Endometrium (tissue), 2 donors: ENCODE measurements at regions not wholly inside any gene's neighbourhood (a gene's known extent, or its start where the extent isn't known, plus 50 kb on each side); places are given as distances from the start of the nearest gene placed in this dataset.
A peak's percentile ranks its signal among the peaks of the same experiment; 100 is the strongest.

Experiments
- FAIRE-seq: peaks from 2 replicates; lab custom pipeline; 2012; peaks lifted over from hg19 to GRCh38; lab: Jason Lieb, UNC
- donor health status: control.
- donor health status: control.

- no peak for FAIRE-seq
Measured at GRCh38 chr16:66265556-66266141, 100.8 kb upstream of the CDH5 start.

- no peak for FAIRE-seq
Measured at GRCh38 chr16:66265048-66265415, 101.5 kb upstream of the CDH5 start.

DNA sequence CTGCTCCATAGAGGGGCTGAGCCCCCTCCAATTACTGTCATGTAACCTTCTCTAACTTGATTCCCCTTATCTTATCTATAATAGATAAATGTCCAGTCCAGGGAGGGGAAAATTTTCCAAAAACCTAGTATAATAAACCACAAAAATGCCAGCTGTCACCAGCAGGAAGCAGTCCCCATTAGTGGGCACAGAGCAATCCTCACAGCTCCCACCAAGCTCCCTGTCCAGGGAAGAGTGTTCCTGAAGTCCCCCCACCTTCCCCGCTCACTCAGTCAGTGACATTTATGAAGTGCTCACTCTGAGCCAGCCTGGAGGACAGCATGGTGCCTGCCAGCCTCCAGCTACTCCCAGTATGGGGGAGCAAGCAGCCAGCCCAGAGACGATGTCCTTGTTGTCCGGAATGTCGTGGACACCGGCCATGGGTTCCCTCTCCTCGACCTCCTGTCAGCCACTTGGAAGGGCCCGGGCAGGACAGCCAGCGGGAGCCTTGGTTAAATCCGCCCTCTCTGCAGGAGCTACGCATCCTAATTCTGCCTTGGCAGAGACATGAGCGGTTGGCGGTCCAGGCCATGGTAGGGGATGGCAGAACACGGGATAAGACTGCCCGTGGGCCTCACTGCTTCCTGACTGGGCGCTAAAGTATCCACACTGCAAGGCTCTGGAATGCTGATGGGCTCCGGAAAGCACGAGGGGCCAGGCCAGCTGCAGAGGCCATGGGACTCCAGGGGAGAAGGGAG lies 102.0 kb upstream of the CDH5 start:
- FAIRE-seq: no peak

DNA sequence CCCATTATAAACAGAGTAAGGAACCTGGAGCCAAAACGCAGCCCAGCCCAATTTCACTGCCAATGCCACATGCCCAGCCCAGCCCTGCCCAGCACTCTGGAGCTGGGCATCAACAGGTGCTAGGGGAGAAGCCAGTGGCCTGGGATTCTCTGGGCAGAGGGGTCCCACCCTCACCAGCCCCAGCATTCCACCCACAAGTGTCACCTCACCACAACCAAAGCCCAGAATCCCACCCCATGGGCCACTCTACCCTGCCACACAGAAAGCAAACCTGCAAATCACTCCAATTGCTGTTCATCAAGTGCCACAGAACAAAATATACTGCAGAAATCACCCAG lies 102.5 kb upstream of the CDH5 start:
- no peak for FAIRE-seq

- no peak for FAIRE-seq
Measured at GRCh38 chr16:66263168-66263972, 103.1 kb upstream of the CDH5 start.

DNA sequence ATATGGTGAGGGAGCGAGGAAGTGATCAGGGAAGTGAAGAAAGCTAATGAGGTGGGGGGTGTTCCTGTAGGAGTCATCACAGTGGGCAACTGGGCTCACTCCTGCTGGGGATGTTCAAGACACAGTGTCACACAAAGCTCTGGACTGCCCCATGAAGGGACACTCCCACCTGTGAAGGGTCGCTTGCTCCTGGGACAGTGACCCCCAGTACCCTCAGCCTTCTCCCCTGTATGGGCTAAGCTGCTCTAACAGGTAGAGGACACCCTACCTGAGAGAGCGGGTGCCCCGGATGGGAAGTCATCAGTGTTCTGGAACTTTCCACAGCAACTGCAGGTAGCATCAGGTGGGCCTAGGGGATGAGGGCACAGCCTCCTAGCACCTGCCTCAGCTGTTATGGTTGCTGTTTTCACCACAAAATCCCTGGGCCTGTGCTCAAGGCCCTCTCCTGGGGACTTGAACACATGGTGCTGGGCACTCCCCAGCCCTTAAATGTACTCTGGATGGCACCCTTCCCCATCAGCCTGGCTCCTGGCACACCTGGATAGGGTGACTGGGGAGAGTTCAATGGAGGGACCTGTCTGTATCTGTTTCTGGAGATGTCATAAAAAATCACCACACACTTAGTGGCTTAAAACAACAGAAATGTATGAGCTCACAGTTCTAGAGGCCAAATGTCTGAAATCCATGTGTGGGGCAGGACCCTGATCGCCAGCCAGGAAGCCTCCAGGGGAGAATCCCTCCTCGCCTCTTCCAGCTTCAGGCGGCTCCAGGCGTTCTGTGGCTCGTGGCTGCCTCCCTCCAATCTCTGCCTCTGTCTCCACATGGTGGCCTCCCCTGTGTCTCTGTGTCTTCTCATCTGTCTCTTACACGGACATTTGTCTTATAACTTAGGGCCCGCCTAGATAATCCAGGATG lies 104.0 kb upstream of the CDH5 start:
- FAIRE-seq: peak; percentile 94

DNA sequence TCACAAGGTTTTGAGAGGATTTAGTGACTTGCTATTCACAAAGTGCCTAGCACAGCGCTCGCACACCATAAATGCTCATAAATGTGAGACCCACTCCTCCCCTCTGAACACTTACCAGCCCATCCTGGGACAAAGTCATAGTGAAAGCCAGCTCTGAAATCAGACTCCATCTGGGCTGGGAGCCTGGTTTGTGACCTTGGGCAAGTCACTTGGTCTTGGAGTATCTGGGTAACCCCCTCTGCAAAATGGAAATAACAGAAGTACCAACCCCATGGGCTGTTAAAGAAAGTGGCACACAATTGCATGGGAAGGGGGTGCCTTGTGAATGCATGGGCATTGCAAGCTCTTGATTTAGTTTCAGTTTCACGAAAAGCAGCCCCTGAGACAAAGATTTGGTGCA lies 104.7 kb upstream of the CDH5 start:
- FAIRE-seq: no peak

DNA sequence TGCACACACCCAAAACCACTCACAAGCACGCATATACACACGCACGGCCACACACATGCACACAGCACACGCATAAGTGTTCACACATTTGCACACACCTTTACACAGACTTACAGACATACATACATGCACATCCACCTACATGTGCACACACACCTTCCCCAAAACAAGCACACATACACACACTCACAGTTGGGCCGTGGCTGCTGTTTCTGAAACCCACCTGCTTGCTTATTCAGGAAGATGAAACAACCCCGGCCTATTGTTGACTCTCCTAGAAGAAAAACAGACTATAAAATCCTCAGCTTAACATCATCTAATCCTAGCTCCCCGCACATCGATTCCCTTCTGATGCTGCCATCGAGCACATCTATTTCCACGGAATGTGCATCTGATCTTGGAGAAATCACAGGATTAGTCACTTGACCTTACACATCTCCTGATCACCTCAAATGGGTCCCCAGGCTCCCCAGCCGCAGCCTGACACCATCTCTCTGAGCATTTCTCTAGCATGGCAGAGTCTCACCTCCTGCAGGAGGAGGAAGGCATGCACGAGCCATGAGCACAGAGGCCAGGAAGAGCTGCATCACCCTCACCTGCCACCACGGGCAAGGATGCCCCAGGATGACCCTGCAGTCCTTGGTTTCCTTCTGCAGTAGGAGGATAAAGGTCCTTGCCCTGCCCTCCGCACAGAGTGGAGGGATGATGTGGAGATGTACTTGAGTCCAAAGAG lies 105.8 kb upstream of the CDH5 start:
- FAIRE-seq: no peak

GRCh38 chr16:66258916-66259845 lies 107.3 kb upstream of the CDH5 start:
- FAIRE-seq: no peak

GRCh38 chr16:66256919-66257318 lies 109.6 kb upstream of the CDH5 start:
- FAIRE-seq: no peak

DNA sequence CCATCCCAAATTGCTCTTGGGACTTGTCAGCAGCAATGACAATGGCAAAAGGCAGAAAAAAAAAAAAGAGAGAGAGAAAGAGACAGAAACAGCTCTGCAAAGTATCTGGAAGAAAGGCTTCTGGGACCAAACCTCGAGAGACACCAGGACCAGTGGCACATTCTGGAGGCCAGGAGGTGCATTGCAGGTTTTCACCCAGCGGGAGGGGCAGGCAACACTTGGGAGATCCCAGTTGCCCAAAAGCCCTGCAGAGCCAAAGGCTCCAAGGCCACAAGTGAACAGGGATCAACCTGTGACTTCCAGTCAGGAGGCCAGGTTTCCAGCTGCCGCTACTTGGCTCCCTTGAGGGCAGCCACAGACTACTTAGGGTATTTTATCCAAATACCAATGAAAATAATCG lies 110.8 kb upstream of the CDH5 start:
- no peak for FAIRE-seq

DNA sequence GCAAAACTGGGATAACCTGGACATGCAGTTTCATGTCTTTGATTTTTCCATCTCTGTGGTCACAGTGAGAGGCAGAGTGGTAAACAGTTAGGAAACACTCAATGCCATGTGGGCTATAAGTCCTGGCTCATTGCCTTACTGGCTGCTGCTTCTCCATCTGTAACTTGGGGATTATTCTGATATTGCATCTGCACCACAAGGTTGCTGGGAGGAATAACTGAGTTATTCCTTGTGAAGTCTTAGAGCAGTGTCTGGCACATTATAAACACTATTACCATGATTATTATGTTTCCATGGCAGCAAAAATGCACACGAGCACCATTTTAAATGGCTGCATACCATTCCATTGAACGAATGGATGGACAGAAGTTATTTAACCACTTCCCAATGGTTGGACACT lies 111.7 kb upstream of the CDH5 start:
- no peak for FAIRE-seq

GRCh38 chr16:66254106-66254505 lies 112.4 kb upstream of the CDH5 start:
- FAIRE-seq: no peak

GRCh38 chr16:66251476-66252160 lies 114.9 kb upstream of the CDH5 start:
- FAIRE-seq: no peak

DNA sequence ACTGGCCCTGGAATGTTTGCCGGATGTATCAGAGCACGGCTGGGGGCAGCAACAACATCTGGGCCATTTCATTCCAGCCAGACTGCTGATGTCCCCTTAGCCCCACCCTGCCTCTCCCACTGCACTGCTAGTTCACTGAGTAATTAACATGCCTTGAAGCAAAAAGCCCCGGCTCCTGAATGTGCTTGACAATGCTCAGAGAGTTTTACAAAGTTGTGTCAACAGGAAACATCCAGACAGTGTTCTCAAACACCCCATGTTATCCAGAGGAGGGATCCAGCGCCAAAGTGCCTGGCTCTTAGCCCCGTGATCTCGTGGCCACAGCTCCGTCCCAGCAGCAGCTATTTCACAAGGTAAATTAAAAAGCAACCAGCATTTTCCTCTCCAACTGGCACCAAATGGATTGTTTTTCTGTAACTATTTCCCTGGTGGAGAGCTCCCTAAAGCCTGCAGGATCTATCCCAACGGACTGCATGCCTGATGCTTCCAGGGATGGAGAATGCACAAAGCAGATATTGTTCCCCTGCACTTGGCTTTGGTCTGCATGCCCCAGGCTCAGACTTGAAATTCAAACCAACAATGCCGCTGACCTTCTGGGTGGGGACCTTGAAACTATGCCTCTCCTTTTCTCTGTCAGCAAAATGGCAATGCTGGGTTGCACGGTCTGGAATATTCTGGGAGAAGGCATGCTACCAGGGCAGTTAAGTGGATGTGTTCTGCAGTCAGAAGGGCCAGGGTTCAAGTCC lies 115.6 kb upstream of the CDH5 start:
- peak; percentile 87 for FAIRE-seq

DNA sequence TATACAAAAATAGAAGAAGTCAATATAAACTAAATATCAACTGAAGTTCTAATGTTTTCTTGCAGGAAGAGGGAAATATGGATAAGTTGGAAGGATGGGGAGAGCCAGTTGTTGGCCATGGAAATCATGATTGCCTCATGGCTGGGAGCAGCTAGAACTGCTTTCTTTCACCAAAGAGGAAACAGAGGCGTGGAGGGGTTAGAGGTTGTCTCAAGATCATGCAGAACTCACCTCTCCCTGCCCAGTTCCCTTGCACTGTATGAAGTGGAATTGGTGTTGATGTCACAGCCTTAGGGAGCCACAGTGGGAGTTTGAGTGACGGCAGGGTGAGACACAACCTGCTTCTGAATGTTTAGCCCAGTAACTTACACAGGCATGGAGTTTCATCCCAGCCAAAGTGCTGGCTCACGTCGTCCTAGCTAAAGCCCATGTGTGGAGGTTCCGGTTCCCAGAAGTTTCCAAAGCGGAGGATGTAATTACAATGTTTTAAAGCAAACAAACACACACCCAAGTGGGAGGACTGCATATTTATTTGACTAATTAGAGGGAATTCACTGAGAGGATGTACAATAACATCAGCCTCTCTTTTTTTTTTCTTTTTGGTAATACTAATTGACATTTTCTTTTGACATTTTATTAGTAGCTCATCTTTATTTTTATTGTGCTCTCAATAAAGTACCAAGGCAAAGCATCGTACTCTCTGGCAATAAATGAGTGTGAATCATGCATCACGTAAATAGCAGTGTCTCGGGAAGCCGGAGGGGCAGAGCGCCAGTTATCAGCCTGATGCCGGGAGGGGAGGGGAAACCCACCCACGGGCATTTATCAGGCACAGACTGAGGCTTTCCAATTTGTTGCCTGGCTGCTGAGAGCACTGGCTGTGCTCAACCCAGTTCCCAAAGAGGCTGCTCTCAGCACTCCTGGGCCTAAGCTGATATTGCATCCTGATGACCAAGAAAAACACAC lies 118.7 kb upstream of the CDH5 start:
- peak; percentile 98 for FAIRE-seq

DNA sequence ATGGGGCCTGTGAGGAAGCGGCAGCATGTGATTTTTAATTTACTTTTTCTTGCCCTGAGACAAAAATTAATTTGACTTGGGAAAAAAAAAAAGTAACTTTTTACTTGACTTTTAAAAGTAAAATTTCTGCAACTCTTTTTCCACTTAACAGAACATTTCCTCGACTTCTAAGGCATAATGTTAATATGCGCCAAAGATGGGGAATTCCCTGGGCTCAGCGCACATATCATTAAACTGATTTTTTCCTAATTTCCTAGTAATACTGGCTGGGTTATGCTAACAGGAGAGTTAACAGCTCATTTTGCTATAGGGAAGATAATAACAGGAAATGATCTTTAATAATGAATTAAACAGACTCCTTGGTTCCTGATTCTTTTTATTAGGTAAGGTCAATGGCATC lies 120.6 kb upstream of the CDH5 start:
- no peak for FAIRE-seq

DNA sequence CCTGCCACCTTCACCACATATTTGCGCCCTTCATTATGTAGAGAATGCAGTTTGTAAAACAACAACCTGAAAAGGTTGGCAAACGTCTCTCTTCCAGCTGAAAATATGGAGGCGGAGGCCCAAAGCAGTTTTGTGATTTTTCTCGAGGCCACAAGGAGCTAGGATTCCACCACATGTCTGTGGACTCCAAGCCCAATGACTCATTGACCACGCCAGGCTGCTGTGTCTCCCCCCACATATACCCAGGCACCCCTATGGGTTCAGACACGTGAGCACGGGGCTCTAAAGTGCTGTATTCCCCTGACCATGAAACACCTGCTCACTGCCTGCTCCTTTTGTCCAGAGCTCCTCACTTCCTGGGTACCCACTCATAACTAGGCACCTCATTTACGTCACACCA lies 121.4 kb upstream of the CDH5 start:
- no peak for FAIRE-seq
